22Rv1 (cell line): ENCODE measurements at regions not wholly inside any gene's neighbourhood (a gene's known extent, or its start where the extent isn't known, plus 50 kb on each side); places are given as distances from the start of the nearest gene placed in this dataset.

ENCODE experiments used
- H3K27ac ChIP-seq: fragments of 450-650 bp; 2 replicates; pipeline ENCODE4 v1.5.1; 2017
- CTCF ChIP-seq: fragments of 450-650 bp; IDR thresholded peaks from 2 replicates; pipeline ENCODE4 v1.5.1; 2017; ENCODE audit warnings: mild to moderate bottlenecking
- ZFX ChIP-seq: fragments of 450-650 bp; IDR thresholded peaks from 2 replicates; pipeline ENCODE4 v1.6.1; 2017; ENCODE audit warnings: antibody characterized with exemption, borderline replicate concordance

DNA sequence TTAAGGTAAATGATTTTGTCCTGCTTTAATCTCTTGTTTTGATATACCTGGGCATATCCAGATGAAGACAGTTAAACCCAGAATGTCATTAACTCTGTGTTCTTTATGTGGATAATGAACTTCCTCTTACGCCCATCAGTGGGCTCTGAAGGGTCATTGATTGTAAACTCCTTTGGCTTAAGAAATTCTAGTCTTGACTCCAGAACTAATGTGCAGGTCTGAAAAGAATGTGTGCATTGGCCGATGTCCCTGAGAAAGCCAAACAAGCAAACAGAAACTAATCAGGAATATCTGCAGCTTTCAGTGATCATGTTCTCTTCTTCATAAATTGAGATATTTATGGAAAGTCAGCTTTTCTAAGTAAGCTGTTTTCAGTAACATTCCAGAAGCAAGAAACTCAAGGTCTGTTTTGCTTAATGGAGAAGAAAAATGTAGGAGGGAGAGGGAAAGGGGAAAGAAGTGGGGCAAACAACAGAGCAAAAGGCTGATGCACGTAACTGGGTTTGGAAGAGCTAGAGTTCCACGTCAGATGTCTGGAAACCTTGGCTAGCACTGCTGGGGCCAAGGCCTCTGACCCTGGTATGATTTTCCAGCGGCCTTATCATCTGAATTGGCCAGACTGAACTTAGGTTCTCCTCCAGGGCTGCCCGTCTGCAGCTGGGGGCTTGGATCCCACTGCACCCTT is 61.3 kb upstream of the FHL2 start:
- no peak overlapping the region for H3K27ac ChIP-seq
- TF ChIP-seq CTCF = no peak
- TF ChIP-seq ZFX = no peak

DNA sequence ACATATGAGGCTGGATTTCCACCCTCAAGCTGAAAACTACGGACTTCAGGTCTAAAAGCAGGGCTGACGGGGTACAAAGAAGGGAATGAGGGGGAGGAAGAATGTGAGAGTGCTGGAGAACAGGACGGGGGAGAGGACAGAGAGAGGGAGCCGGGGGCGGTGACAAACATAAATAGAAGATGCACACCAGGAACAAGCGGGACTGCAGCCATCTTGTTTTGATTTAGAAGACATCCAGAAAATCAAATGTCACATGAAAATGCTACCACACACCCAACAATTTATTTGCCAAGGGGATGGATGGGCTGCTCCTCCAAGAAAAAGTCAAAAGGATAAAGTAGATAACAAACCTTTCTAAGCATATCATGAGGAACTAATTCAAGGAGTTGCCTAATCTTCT is 59.2 kb upstream of the FHL2 start:
- H3K27ac ChIP-seq = no peak overlapping the region
- TF ChIP-seq ZFX = no peak
- no peak for TF ChIP-seq CTCF

DNA sequence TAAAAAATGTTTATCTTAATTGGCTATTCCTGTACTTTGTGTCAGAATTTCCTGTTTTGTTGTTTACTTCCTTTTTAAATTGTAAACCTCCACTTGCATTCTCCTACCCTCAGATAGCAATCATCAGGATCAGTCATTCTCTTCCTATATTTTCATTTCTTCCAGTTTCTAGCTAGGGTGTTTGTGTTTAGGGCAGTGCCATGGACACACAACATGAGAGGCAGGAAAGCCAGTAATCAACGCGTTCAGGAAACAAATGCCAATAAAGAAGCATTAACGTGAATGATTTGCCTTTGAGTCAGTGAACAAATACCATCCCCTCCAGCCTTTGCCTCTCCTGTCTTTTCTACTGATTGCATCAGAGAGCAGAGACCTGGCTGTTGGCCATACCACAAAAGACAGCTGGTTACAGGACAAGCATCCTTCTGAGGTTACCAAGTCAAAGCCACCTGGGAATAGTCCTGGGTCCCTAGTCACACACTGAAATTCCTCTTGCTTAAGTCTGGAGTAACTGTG is 56.7 kb upstream of the FHL2 start:
- H3K27ac ChIP-seq = no peak overlapping the region
- TF ChIP-seq ZFX (no peak), CTCF (no peak)

GRCh38 chr2:105454801-105455485 is 56.1 kb upstream of the FHL2 start:
- no peak overlapping the region for H3K27ac ChIP-seq
- no peak for TF ChIP-seq CTCF
- no peak for TF ChIP-seq ZFX

GRCh38 chr2:105451571-105452166 is 52.8 kb upstream of the FHL2 start:
- no peak overlapping the region for H3K27ac ChIP-seq
- TF ChIP-seq CTCF = no peak
- TF ChIP-seq ZFX = no peak

DNA sequence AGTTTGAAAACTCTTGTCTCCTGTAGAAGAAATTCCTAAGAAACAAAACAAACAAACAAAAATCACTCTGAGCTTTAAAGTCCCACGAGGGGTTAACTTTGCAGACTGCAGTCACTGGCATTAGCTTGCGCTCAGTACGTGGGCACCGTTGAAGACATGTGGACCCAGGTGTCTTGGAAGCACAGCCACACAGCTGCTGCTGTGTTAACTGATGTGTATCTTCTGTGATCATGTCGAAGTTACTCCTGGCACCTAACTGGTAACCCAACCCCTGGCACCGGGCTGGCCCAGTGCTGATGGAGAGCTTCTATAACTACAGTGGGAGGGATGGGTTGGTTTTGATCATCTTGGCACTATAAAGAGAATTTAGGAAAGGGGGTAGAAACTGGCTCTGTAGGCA is 51.6 kb upstream of the FHL2 start:
- TF ChIP-seq CTCF = no peak
- TF ChIP-seq ZFX = no peak
- no peak overlapping the region for H3K27ac ChIP-seq

- TF ChIP-seq ZFX = no peak
- no peak for TF ChIP-seq CTCF
- H3K27ac ChIP-seq = no peak overlapping the region
Observed at GRCh38 chr2:105449076-105449475, 50.2 kb upstream of the FHL2 start.
